IPS-NIHi7 (cell line): ENCODE measurements at regions not wholly inside any gene's neighbourhood (a gene's known extent, or its start where the extent isn't known, plus 50 kb on each side); places are given as distances from the start of the nearest gene placed in this dataset.
"Not testable (repeated sequence)": the region's sequence is repeated elsewhere in the genome, so short reads cannot be mapped to it uniquely, and the experiment has no call there.

Experiments used
- DNase-seq: peaks from one replicate; pipeline ENCODE4 v3.0.0; 2012; ENCODE audit warnings: mixed read lengths; ENCODE audit errors: extremely low spot score

GRCh38 chr7:131042269-131043160 is 285.2 kb upstream of the MKLN1 start:
- peak; percentile 52 for DNase-seq

- DNase-seq = no peak
Measured at GRCh38 chr7:131045526-131045925, 282.1 kb upstream of the MKLN1 start.

GRCh38 chr7:131046246-131046645 is 281.4 kb upstream of the MKLN1 start:
- DNase-seq = no peak

- DNase-seq = no peak
Measured at GRCh38 chr7:131047651-131048304, 279.9 kb upstream of the MKLN1 start.

- DNase-seq = no peak
Measured at GRCh38 chr7:131051304-131051703, 276.4 kb upstream of the MKLN1 start.

GRCh38 chr7:131052285-131052904 is 275.3 kb upstream of the MKLN1 start:
- no peak for DNase-seq

GRCh38 chr7:131056007-131056406 is 271.7 kb upstream of the MKLN1 start:
- DNase-seq = no peak

- DNase-seq = no peak
Measured at GRCh38 chr7:131057015-131057793, 270.5 kb upstream of the MKLN1 start.

- no peak for DNase-seq
Measured at GRCh38 chr7:131057794-131058070, 269.9 kb upstream of the MKLN1 start.

- DNase-seq = not testable (repeated sequence)
Measured at GRCh38 chr7:131058561-131059288, 269.0 kb upstream of the MKLN1 start.

- DNase-seq = not testable (repeated sequence)
Measured at GRCh38 chr7:131059401-131059800, 268.3 kb upstream of the MKLN1 start.

- no peak for DNase-seq
Measured at GRCh38 chr7:131061158-131061557, 266.5 kb upstream of the MKLN1 start.

GRCh38 chr7:131061818-131062217 is 265.9 kb upstream of the MKLN1 start:
- no peak for DNase-seq

- DNase-seq = no peak
Measured at GRCh38 chr7:131066635-131067034, 261.0 kb upstream of the MKLN1 start.

GRCh38 chr7:131067220-131067619 is 260.5 kb upstream of the MKLN1 start:
- no peak for DNase-seq

- no peak for DNase-seq
Measured at GRCh38 chr7:131068604-131069021, 259.1 kb upstream of the MKLN1 start.

- DNase-seq = no peak
Measured at GRCh38 chr7:131071786-131072504, 255.7 kb upstream of the MKLN1 start.

- peak; percentile 78 for DNase-seq
Measured at GRCh38 chr7:131072505-131073091, 255.1 kb upstream of the MKLN1 start.

- no peak for DNase-seq
Measured at GRCh38 chr7:131074043-131074442, 253.6 kb upstream of the MKLN1 start.

GRCh38 chr7:131074585-131074984 is 253.1 kb upstream of the MKLN1 start:
- no peak for DNase-seq
